Brain pericyte (primary cell): ENCODE measurements at regions not wholly inside any gene's neighbourhood (a gene's known extent, or its start where the extent isn't known, plus 50 kb on each side); places are given as distances from the start of the nearest gene placed in this dataset.

Experiments
- DNase-seq: peaks from one replicate; pipeline ENCODE4 v3.0.0-alpha.2; 2012; ENCODE audit warnings: low read depth, low spot score

DNA sequence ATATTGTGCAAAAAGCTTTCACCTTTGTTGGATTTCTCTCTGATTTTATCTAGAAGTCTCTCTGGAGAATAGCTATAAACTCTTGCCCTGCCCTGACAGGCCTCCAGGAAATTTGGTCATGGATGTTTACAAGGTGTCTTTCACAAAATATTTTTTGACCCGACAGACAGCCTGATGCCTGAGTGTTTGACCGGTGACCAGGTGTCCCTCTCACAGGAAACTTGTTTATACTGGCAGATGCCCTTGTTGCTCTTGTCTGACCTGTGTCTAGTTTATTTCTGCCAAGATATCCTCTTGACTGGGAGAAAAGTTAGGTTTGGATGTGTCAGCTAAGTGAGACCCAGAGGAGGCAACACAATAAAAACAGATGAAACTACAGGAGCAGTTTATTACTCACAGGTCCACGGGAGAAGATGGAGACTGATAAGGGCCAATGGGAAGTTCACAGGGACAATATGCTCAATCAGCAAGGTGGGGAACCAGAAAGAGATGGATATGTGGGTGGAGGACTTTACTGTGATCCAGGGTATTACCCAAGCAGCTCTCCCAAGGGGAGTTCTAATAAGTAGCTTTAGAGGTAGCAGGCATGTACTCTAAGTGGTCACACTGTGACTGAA, 243.3 kb downstream of the ARAP2 start:
- no peak for DNase-seq

GRCh38 chr4:36003051-36003450, 241.3 kb downstream of the ARAP2 start:
- DNase-seq, result no peak

GRCh38 chr4:36004204-36004851, 240.0 kb downstream of the ARAP2 start:
- DNase-seq, result no peak

- DNase-seq, result no peak
These were observed 238.1 kb downstream of the ARAP2 start for GRCh38 chr4:36006226-36006625.

DNA sequence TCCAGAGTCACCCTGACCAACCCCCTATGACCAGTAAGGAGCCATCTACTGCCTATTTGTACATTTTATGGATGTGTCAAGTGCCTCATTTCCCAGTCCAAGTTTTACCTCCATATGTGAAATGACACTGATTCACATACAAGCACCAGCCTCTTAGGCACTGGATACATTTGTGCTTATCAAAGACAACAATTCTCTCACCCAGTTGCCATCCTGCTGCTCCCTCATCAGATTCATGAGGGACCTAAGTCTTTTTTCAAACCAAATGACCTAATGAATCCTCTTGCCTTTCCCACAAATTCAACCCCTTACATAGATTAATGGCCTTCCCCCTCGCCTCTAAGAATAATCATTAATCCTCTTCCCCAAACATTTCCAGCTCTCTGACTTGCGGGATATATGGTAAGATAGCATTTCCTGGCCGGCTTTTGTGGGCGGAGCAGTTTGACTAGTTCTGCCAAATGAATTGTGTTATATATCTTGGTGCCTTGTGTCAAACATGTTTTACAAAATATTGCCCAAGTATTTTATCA, 233.9 kb downstream of the ARAP2 start:
- no peak for DNase-seq

DNA sequence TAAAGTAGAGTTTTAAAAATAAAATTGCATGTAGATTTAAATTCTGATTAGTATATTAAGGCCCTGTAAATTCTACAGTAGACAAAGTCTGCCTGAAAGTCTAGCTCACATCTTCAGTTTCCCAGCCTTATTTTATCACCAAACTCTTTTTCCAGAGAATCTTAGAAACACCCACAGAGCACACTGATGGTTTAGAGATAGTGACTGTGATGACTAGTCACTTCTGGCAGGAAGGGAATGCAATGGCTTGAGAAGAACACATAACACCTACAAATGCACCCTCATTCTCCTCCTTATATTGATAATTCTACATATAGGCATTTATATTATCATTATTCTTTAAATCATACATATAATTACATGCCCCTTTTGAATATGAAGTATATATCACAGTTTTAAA, 232.9 kb downstream of the ARAP2 start:
- DNase-seq, result no peak

- no peak for DNase-seq
These were observed 231.8 kb downstream of the ARAP2 start for GRCh38 chr4:36012503-36012902.

GRCh38 chr4:36013206-36013605, 231.1 kb downstream of the ARAP2 start:
- DNase-seq, result no peak
